HG03196 (cell line): ENCODE measurements at regions not wholly inside any gene's neighbourhood (a gene's known extent, or its start where the extent isn't known, plus 50 kb on each side); places are given as distances from the start of the nearest gene placed in this dataset.

Experiments
- ATAC-seq: cut with Tn5 transposase; IDR thresholded peaks from one replicate; pipeline ENCODE4 v1.9.1; 2021; ENCODE audit not compliant: unreplicated experiment

GRCh38 chr6:140929121-140929520 lies 1203.6 kb upstream of the GJE1 start:
- no peak for ATAC-seq

GRCh38 chr6:140923048-140923447 lies 1209.7 kb upstream of the GJE1 start:
- no peak for ATAC-seq

- ATAC-seq: no peak
Observed at GRCh38 chr6:140921366-140922226, 1211.1 kb upstream of the GJE1 start.

GRCh38 chr6:140917911-140918310 lies 1214.8 kb upstream of the GJE1 start:
- no peak for ATAC-seq

- ATAC-seq: no peak
Observed at GRCh38 chr6:140915551-140915950, 1217.2 kb upstream of the GJE1 start.

GRCh38 chr6:140915103-140915502 lies 1217.6 kb upstream of the GJE1 start:
- no peak for ATAC-seq

- no peak for ATAC-seq
Observed at GRCh38 chr6:140912686-140913085, 1220.0 kb upstream of the GJE1 start.

- ATAC-seq: no peak
Observed at GRCh38 chr6:140909625-140910024, 1223.1 kb upstream of the GJE1 start.

GRCh38 chr6:140909156-140909555 lies 1223.6 kb upstream of the GJE1 start:
- ATAC-seq: no peak

GRCh38 chr6:140908505-140908904 lies 1224.2 kb upstream of the GJE1 start:
- ATAC-seq: no peak

- ATAC-seq: no peak
Observed at GRCh38 chr6:140907235-140907634, 1225.5 kb upstream of the GJE1 start.

- no peak for ATAC-seq
Observed at GRCh38 chr6:140905724-140906123, 1227.0 kb upstream of the GJE1 start.

- no peak for ATAC-seq
Observed at GRCh38 chr6:140905050-140905449, 1227.7 kb upstream of the GJE1 start.

GRCh38 chr6:140897804-140898573 lies 1234.7 kb upstream of the GJE1 start:
- no peak for ATAC-seq

- no peak for ATAC-seq
Observed at GRCh38 chr6:140897349-140897748, 1235.4 kb upstream of the GJE1 start.

- ATAC-seq: no peak
Observed at GRCh38 chr6:140893432-140893831, 1239.3 kb upstream of the GJE1 start.

- no peak for ATAC-seq
Observed at GRCh38 chr6:140879946-140880345, 1252.8 kb upstream of the GJE1 start.

- no peak for ATAC-seq
Observed at GRCh38 chr6:140874066-140874465, 1258.7 kb upstream of the GJE1 start.

- ATAC-seq: no peak
Observed at GRCh38 chr6:140872885-140873284, 1259.8 kb upstream of the GJE1 start.

- ATAC-seq: no peak
Observed at GRCh38 chr6:140871911-140872310, 1260.8 kb upstream of the GJE1 start.

- no peak for ATAC-seq
Observed at GRCh38 chr6:140867336-140867735, 1265.4 kb upstream of the GJE1 start.

GRCh38 chr6:140858381-140858971 lies 1274.2 kb upstream of the GJE1 start:
- no peak for ATAC-seq
